Mononuclear cell (primary cell): ENCODE measurements at regions not wholly inside any gene's neighbourhood (a gene's known extent, or its start where the extent isn't known, plus 50 kb on each side); places are given as distances from the start of the nearest gene placed in this dataset.

ENCODE experiments used
- H3K27me3 ChIP-seq: 2 replicates; pipeline ENCODE4 v1.6.0; 2011; ENCODE audit warnings: low read length, control low read depth; ENCODE audit not compliant: insufficient read depth
- H3K4me1 ChIP-seq: 2 replicates; pipeline ENCODE4 v1.5.1; 2011; ENCODE audit warnings: mild to moderate bottlenecking, low read length, control low read depth; ENCODE audit not compliant: insufficient read depth
- H3K4me3 ChIP-seq: 2 replicates; pipeline ENCODE4 v1.5.1; 2011; ENCODE audit warnings: mild to moderate bottlenecking, low read length, moderate library complexity
- H3K9me3 ChIP-seq: 2 replicates; pipeline ENCODE4 v1.5.1; 2011; ENCODE audit warnings: low read depth, mild to moderate bottlenecking, control low read depth, low read length

DNA sequence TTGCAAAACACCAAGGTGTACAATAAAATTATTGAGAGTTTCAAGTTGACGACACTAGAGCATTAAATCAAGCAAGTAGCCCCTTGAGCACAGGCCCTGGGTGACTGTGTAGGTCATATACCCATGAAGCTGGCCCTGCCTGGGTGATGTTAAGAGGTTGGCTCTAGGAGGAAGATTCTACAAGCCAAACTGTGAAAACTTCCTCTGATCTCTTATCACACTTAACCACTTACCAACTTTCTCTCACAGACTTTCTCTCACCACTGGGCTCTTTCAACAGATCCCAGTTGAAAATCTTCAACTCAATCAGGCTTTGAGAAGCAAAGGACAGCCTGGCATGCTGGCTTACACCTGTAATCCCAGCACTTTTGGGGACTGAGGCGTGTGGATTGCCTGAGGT is 186.9 kb upstream of the BTG1 start:
- H3K4me3 ChIP-seq = no peak overlapping the region
- H3K4me1 ChIP-seq = peaks cover 10% of the 10 kb centered on the region
- H3K9me3 ChIP-seq = no peaks in the 10 kb centered on the region
- no peaks in the 10 kb centered on the region for H3K27me3 ChIP-seq

DNA sequence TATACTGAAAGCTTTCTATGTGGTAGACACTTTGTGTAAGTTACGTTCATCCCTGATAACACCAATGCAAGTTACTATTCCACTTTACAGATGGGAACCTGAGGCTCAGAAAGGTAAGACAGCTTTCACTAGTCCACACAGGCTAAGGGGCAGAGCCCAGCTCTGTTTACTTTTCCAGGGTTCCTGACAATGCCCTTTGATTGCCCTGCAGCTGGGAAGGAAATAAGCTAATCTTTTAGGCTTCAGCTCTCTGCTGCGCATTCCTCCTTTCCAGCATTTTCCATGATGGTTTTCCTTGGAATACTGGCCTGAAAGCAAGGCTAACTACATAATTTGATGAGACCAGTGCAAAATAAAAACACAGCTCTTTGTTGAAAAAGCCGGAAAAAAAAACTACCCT is 185.7 kb upstream of the BTG1 start:
- Histone ChIP-seq H3K4me3 (no peak overlapping the region), H3K27me3 (no peaks in the 10 kb centered on the region), H3K4me1 (peaks cover 10% of the 10 kb centered on the region), H3K9me3 (no peaks in the 10 kb centered on the region)

GRCh38 chr12:92330654-92331053 is 185.0 kb upstream of the BTG1 start:
- Histone ChIP-seq H3K9me3 (no peaks in the 10 kb centered on the region), H3K4me3 (no peak overlapping the region)

DNA sequence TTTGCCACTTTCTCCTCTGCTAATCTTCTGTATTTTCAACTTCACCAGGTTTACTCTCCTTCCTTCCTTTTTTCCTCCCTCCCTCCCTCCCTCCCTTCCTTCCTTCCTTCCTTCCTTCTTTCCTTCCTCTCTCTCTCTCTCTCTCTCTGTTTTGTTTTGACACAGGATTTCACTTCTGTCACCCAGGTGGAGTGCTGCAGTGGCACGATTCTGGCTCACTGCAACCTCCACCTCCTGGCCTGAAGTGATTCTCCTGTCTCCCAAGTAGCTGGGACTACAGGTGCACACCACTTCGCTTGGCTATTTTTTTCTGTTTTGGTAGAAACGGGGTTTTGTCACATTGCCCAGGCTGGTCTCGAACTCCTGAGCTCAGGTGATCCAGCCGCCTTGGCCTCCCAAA is 181.2 kb upstream of the BTG1 start:
- H3K4me1 ChIP-seq = peaks cover 5% of the 10 kb centered on the region
- no peaks in the 10 kb centered on the region for H3K27me3 ChIP-seq
- H3K4me3 ChIP-seq = no peak overlapping the region
- H3K9me3 ChIP-seq = no peaks in the 10 kb centered on the region

More at GRCh38 chr12:92330654-92331053, 185.0 kb upstream of the BTG1 start:
- Histone ChIP-seq H3K4me1 (peaks cover 10% of the 10 kb centered on the region), H3K27me3 (no peaks in the 10 kb centered on the region)

- Histone ChIP-seq H3K9me3 (no peaks in the 10 kb centered on the region), H3K4me1 (peaks cover 5% of the 10 kb centered on the region), H3K4me3 (no peak overlapping the region), H3K27me3 (no peaks in the 10 kb centered on the region)
Measured at GRCh38 chr12:92324849-92325500, 179.3 kb upstream of the BTG1 start.

DNA sequence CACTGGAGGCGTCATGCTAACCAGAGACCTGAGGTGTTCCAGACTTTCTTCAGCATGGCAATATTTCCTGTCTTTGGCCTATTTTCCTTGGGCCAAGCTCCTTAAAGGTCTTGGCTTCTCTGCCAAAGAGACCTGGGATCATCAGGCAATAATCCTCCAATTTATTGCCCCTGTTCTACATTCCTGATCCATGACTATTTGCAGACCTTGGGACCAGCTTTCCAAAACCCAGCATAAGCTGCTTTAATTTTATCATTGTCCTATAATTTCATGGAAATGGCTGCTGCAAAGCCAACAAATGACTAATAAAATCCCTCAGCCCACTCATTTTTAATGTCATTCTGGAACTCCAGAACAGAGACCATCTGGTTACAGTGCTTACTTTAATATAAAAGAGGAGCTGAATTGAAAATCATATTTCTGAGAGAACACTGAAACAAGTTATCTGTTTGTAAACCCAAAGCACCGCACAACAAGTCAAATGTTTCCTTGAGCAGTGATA is 166.9 kb upstream of the BTG1 start:
- Histone ChIP-seq H3K27me3 (no peaks in the 10 kb centered on the region), H3K9me3 (no peaks in the 10 kb centered on the region), H3K4me3 (no peak overlapping the region), H3K4me1 (no peaks in the 10 kb centered on the region)

DNA sequence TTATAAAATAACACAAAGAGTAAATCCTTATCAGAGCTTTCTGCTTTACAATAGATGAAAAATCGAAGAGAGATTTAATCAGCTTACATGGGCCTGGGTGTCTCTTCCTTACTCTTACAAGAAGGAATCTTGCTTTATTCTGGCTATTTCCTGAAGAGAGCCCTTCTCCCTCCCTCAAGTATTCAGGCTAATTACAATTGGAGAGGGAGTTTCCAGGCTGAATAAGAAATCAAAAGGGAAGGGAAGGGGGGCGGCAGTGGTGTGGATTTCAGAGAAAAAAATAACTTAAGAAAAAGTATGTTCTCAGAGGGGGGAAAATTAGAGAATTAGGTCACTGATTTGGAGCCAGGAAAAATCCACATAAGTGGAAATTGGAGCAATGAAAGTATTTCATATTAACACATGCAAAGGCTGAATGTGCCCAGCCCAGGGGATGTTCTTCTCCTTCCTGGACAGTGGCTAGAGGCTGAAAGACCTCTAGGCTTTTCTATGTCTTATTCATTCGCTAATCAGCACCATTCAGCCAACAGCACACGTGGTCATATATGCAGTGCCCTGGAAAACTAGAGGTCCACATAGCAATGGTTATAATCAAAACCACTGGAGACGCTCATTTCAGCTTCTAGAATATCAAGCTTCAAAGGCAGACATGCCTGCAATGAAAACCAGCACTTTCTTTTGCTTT is 158.9 kb upstream of the BTG1 start:
- peaks cover 15% of the 10 kb centered on the region for H3K4me1 ChIP-seq

GRCh38 chr12:92302041-92302829 is 156.6 kb upstream of the BTG1 start:
- Histone ChIP-seq H3K27me3 (no peaks in the 10 kb centered on the region), H3K4me1 (peaks cover 38% of the 10 kb centered on the region), H3K4me3 (no peak overlapping the region), H3K9me3 (no peaks in the 10 kb centered on the region)

More for the DNA sequence above, 158.9 kb upstream of the BTG1 start:
- Histone ChIP-seq H3K4me3 (no peak overlapping the region), H3K9me3 (no peaks in the 10 kb centered on the region), H3K27me3 (no peaks in the 10 kb centered on the region)

- H3K4me1 ChIP-seq = peaks cover 44% of the 10 kb centered on the region
- H3K27me3 ChIP-seq = no peaks in the 10 kb centered on the region
- H3K4me3 ChIP-seq = no peak overlapping the region
- H3K9me3 ChIP-seq = no peaks in the 10 kb centered on the region
Measured at GRCh38 chr12:92301356-92301755, 155.7 kb upstream of the BTG1 start.

DNA sequence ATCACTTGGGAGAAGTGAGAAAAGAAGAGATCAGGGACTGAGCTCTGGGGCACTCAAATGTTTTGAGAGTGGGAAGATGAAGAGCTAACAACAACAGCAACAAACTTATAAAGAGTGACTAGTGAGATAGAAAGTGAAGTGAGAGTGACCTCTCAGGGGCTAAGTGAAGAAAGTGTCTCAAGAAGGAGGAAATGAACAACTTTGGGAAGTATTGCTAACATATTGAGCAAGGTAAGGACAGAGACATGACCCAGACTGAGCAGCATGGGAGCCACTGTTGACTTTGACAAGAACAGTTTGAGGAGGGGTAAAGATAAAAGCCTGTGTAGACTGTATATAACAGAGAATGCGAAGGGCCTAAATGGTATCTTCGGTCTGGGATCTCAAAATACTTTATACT is 155.1 kb upstream of the BTG1 start:
- no peaks in the 10 kb centered on the region for H3K27me3 ChIP-seq
- peaks cover 44% of the 10 kb centered on the region for H3K4me1 ChIP-seq
- H3K4me3 ChIP-seq = no peak overlapping the region
- H3K9me3 ChIP-seq = no peaks in the 10 kb centered on the region

GRCh38 chr12:92299744-92300143 is 154.1 kb upstream of the BTG1 start:
- Histone ChIP-seq H3K9me3 (no peaks in the 10 kb centered on the region), H3K4me1 (peaks cover 44% of the 10 kb centered on the region), H3K4me3 (no peak overlapping the region), H3K27me3 (no peaks in the 10 kb centered on the region)

- Histone ChIP-seq H3K4me1 (peaks cover 44% of the 10 kb centered on the region), H3K4me3 (no peak overlapping the region), H3K27me3 (no peaks in the 10 kb centered on the region), H3K9me3 (no peaks in the 10 kb centered on the region)
Measured at GRCh38 chr12:92299344-92299743, 153.7 kb upstream of the BTG1 start.

GRCh38 chr12:92297932-92298696 is 152.5 kb upstream of the BTG1 start:
- H3K27me3 ChIP-seq = no peaks in the 10 kb centered on the region
- no peaks in the 10 kb centered on the region for H3K9me3 ChIP-seq
- H3K4me3 ChIP-seq = no peak overlapping the region
- H3K4me1 ChIP-seq = peaks cover 44% of the 10 kb centered on the region

GRCh38 chr12:92297405-92297804 is 151.8 kb upstream of the BTG1 start:
- no peak overlapping the region for H3K4me3 ChIP-seq
- H3K4me1 ChIP-seq = peaks cover 44% of the 10 kb centered on the region
- H3K27me3 ChIP-seq = no peaks in the 10 kb centered on the region
- H3K9me3 ChIP-seq = no peaks in the 10 kb centered on the region

DNA sequence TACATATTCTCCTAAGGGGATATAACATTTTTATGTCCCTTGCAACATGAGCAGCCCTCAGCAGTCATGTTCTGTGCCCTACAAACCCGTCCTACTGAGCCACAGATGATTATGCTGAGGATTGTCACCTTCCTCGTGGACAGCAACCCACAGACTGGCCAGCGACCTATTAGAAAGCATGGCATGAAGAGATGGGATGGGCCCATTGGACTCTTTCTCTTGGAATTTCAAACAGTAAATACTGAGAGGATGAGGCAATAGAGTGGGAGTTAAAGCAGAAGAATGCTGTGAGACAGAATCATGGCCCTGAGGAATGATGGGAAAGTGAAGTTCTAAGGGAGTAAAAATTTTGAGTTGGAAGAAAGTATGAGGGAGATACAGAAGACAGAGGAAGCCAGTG is 149.9 kb upstream of the BTG1 start:
- H3K27me3 ChIP-seq = no peaks in the 10 kb centered on the region
- H3K9me3 ChIP-seq = no peaks in the 10 kb centered on the region
- H3K4me3 ChIP-seq = no peak overlapping the region
- peaks cover 39% of the 10 kb centered on the region for H3K4me1 ChIP-seq
